ENCODE measurements at regions not wholly inside any gene's neighbourhood (a gene's known extent, or its start where the extent isn't known, plus 50 kb on each side); places are given as distances from the start of the nearest gene placed in this dataset.

GRCh38 chr22:46079093-46079860, 71.0 kb upstream of the PPARA start:
- TF ChIP-seq GATA2 (IDR thresholded peaks at IDR 0.05; ENCODE audit: low read depth, low read length), result no peak
- no peak for TF ChIP-seq GATA3 (IDR thresholded peaks at IDR 0.05; ENCODE audit: low read depth, low read length)

Measured in SH-SY5Y (cell line).